Smooth muscle cell (in vitro differentiated cells): ENCODE measurements at regions not wholly inside any gene's neighbourhood (a gene's known extent, or its start where the extent isn't known, plus 50 kb on each side); places are given as distances from the start of the nearest gene placed in this dataset.

Experiments
- DNase-seq: peaks from one replicate; lab custom pipeline; 2025; ENCODE audit not compliant: unreplicated experiment; lab: John Stamatoyannopoulos, UW
- H2AFZ ChIP-seq: fragments of 200-600 bp; sonication (generic); 2 replicates; pipeline ENCODE4 v1.6.0; 2016; ENCODE audit warnings: antibody characterized with exemption, low read depth, mild to moderate bottlenecking
- H3F3A ChIP-seq: fragments of 200-600 bp; sonication (generic); 2 replicates; pipeline ENCODE4 v1.6.0; 2017; ENCODE audit warnings: antibody characterized with exemption, low read depth
- H3K27ac ChIP-seq: fragments of 200-600 bp; sonication (generic); 2 replicates; pipeline ENCODE4 v1.5.1; 2016; ENCODE audit warnings: low read depth, mild to moderate bottlenecking
- H3K27me3 ChIP-seq: fragments of 200-600 bp; sonication (generic); 2 replicates; pipeline ENCODE4 v1.6.1; 2016; ENCODE audit warnings: low read depth, mild to moderate bottlenecking
- H3K36me3 ChIP-seq: fragments of 200-600 bp; sonication (generic); 2 replicates; pipeline ENCODE4 v1.5.1; 2016; ENCODE audit warnings: low read depth
- H3K4me1 ChIP-seq: fragments of 200-600 bp; sonication (generic); 2 replicates; pipeline ENCODE4 v1.5.1; 2016; ENCODE audit warnings: low read depth
- H3K4me2 ChIP-seq: fragments of 200-600 bp; sonication (generic); 2 replicates; pipeline ENCODE4 v1.6.0; 2016; ENCODE audit warnings: mild to moderate bottlenecking
- H3K4me3 ChIP-seq: fragments of 200-600 bp; sonication (generic); 2 replicates; pipeline ENCODE4 v1.5.1; 2016; ENCODE audit warnings: mild to moderate bottlenecking
- H3K79me2 ChIP-seq: fragments of 200-600 bp; sonication (generic); 2 replicates; pipeline ENCODE4 v1.6.0; 2016; ENCODE audit warnings: low read depth, mild to moderate bottlenecking
- H3K9ac ChIP-seq: fragments of 200-600 bp; sonication (generic); 2 replicates; pipeline ENCODE4 v1.6.0; 2016; ENCODE audit warnings: low read depth
- H3K9me3 ChIP-seq: fragments of 200-600 bp; sonication (generic); replicated peaks from 2 replicates; pipeline ENCODE4 v1.5.1; 2016; ENCODE audit warnings: low read depth
- H4K20me1 ChIP-seq: fragments of 200-600 bp; sonication (generic); 2 replicates; pipeline ENCODE4 v1.6.0; 2016; ENCODE audit warnings: low read depth
- WGBS: methylation state at CpG from one replicate; pipeline ENCODE4 v1.1.7; 2016; ENCODE audit warnings: low lambda C conversion rate; 5-methylcytosine and 5-hydroxymethylcytosine counted together
- TF ChIP-seq, protein P1 (sequence below): fragments of 200-600 bp; sonication (generic); IDR thresholded peaks from 2 replicates; pipeline ENCODE4 v1.5.1; 2017; ENCODE audit warnings: borderline replicate concordance, mild to moderate bottlenecking, antibody characterized with exemption; ENCODE audit not compliant: insufficient read depth, poor library complexity, severe bottlenecking

DNA sequence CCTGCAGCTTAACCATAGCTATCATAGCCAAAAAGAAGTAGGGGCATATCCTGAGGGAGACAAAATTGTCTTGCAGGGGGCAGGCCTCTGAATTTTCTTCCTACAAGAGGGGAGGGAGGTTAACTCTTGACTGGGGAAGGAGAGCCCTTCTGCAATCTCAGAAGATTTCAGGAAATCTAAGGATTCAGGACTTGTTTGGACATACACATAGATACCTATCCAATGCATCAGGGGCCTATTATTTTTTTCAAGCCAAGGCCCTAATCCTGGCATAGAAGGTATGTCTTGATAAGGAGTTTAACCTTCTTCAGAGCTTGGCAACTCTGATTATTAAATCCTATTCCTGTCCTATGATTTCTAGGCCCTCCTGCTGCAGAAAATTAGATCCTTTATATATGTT is 375.1 kb upstream of the ACTBL2 start:
- TF ChIP-seq, protein P1, sequence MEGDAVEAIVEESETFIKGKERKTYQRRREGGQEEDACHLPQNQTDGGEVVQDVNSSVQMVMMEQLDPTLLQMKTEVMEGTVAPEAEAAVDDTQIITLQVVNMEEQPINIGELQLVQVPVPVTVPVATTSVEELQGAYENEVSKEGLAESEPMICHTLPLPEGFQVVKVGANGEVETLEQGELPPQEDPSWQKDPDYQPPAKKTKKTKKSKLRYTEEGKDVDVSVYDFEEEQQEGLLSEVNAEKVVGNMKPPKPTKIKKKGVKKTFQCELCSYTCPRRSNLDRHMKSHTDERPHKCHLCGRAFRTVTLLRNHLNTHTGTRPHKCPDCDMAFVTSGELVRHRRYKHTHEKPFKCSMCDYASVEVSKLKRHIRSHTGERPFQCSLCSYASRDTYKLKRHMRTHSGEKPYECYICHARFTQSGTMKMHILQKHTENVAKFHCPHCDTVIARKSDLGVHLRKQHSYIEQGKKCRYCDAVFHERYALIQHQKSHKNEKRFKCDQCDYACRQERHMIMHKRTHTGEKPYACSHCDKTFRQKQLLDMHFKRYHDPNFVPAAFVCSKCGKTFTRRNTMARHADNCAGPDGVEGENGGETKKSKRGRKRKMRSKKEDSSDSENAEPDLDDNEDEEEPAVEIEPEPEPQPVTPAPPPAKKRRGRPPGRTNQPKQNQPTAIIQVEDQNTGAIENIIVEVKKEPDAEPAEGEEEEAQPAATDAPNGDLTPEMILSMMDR, result no peak
- no peaks in the 10 kb centered on the region for H3K9me3 ChIP-seq
- H3K4me1 ChIP-seq, result no peaks in the 10 kb centered on the region
- DNase-seq, result no peak
- no peak overlapping the region for H3K4me3 ChIP-seq
- H3K79me2 ChIP-seq, result no peaks in the 10 kb centered on the region
- H3K36me3 ChIP-seq, result no peaks in the 10 kb centered on the region
- no peaks in the 10 kb centered on the region for H3K27me3 ChIP-seq
- no peak overlapping the region for H2AFZ ChIP-seq
- no peak overlapping the region for H3K27ac ChIP-seq
- no peak overlapping the region for H3K4me2 ChIP-seq
- H3K9ac ChIP-seq, result no peak overlapping the region
- H4K20me1 ChIP-seq, result no peaks in the 10 kb centered on the region
- peaks cover 5% of the 10 kb centered on the region for H3F3A ChIP-seq

- TF ChIP-seq, protein P1, result no peak
- Histone ChIP-seq H3K4me2 (no peak overlapping the region), H3K79me2 (no peaks in the 10 kb centered on the region), H3K27me3 (no peaks in the 10 kb centered on the region), H3K9ac (no peak overlapping the region), H3K36me3 (no peaks in the 10 kb centered on the region), H3K9me3 (no peaks in the 10 kb centered on the region), H2AFZ (no peak overlapping the region), H3K4me3 (no peak overlapping the region), H3F3A (no peaks in the 10 kb centered on the region), H3K27ac (no peak overlapping the region), H4K20me1 (no peaks in the 10 kb centered on the region), H3K4me1 (no peaks in the 10 kb centered on the region)
- WGBS, result 100% methylated on average over 2 of the region's 2 CpGs
- DNase-seq, result no peak
Measured at GRCh38 chr5:57855831-57856230, 373.2 kb upstream of the ACTBL2 start.

- Histone ChIP-seq H3K4me3 (no peak overlapping the region), H3K27ac (no peak overlapping the region), H3K4me2 (no peak overlapping the region), H2AFZ (no peak overlapping the region), H3K79me2 (no peaks in the 10 kb centered on the region), H4K20me1 (no peaks in the 10 kb centered on the region), H3K36me3 (no peaks in the 10 kb centered on the region), H3K4me1 (no peaks in the 10 kb centered on the region), H3K27me3 (no peaks in the 10 kb centered on the region), H3F3A (no peaks in the 10 kb centered on the region), H3K9me3 (no peaks in the 10 kb centered on the region), H3K9ac (no peak overlapping the region)
- 99% methylated on average over 3 of the region's 3 CpGs for WGBS
- DNase-seq, result no peak
- TF ChIP-seq, protein P1, result no peak
Measured at GRCh38 chr5:57853929-57854697, 371.5 kb upstream of the ACTBL2 start.

GRCh38 chr5:57850109-57850508 is 367.5 kb upstream of the ACTBL2 start:
- H3K79me2 ChIP-seq, result no peaks in the 10 kb centered on the region
- no peak overlapping the region for H3K4me3 ChIP-seq
- no peaks in the 10 kb centered on the region for H3F3A ChIP-seq
- H3K9ac ChIP-seq, result no peak overlapping the region
- H2AFZ ChIP-seq, result no peak overlapping the region
- TF ChIP-seq, protein P1, result no peak
- H3K36me3 ChIP-seq, result no peaks in the 10 kb centered on the region
- no peak overlapping the region for H3K27ac ChIP-seq
- H3K27me3 ChIP-seq, result no peaks in the 10 kb centered on the region
- no peaks in the 10 kb centered on the region for H3K9me3 ChIP-seq
- DNase-seq, result no peak
- H3K4me1 ChIP-seq, result no peaks in the 10 kb centered on the region
- H4K20me1 ChIP-seq, result no peaks in the 10 kb centered on the region
- WGBS, result 93% methylated on average over 1 of the region's 1 CpG
- H3K4me2 ChIP-seq, result no peak overlapping the region
